ENCODE measurements at regions not wholly inside any gene's neighbourhood (a gene's known extent, or its start where the extent isn't known, plus 50 kb on each side); places are given as distances from the start of the nearest gene placed in this dataset.

DNA sequence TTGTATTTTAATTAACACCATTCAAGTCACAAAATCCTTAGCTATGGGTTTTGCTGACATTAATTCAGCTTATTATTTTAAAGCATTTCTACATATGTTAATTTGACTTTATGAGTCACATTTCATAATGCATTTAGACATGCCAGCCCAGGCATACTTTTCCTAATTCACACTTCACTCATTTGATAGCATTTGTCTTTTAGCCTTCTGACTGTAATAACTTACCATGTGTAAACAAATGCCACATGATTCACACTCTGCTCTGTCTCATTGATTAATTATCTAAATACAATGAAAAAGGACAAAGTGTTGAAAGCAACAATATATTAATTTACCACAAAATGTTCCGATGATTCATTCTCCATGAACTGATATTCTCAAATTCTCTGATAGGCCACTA is 927.8 kb upstream of the EPHA6 start:
- H3K4me1 ChIP-seq (ENCODE audit: control insufficient read depth, insufficient read depth, low read length) = no peaks in the 10 kb centered on the region
- POLR2A ChIA-PET = no interaction called here
- no peaks in the 10 kb centered on the region for H3K9me3 ChIP-seq (ENCODE audit: control insufficient read depth, insufficient read depth, low read depth, low read length)
- no peaks in the 10 kb centered on the region for H3K36me3 ChIP-seq (ENCODE audit: control insufficient read depth in 2 of 2, insufficient read depth in 1 of 2, low read length in 2 of 2)
- no peak overlapping the region for H3K4me3 ChIP-seq (ENCODE audit: low read depth, low read length)
- H3K27ac ChIP-seq (ENCODE audit: extremely low read depth, low read depth, low read length) = no peak overlapping the region
- TF ChIP-seq PRDM1 (tag by site-specific recombination; IDR thresholded peaks at IDR 0.05) = no peak
- TF ChIP-seq ZSCAN23 (tag by site-specific recombination; IDR thresholded peaks at IDR 0.05) = no peak
- TF ChIP-seq ZNF175 (tag by site-specific recombination; IDR thresholded peaks at IDR 0.05) = no peak
- TF ChIP-seq, protein P1, sequence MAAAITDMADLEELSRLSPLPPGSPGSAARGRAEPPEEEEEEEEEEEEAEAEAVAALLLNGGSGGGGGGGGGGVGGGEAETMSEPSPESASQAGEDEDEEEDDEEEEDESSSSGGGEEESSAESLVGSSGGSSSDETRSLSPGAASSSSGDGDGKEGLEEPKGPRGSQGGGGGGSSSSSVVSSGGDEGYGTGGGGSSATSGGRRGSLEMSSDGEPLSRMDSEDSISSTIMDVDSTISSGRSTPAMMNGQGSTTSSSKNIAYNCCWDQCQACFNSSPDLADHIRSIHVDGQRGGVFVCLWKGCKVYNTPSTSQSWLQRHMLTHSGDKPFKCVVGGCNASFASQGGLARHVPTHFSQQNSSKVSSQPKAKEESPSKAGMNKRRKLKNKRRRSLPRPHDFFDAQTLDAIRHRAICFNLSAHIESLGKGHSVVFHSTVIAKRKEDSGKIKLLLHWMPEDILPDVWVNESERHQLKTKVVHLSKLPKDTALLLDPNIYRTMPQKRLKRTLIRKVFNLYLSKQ (tag by site-specific recombination; IDR thresholded peaks at IDR 0.05; ENCODE audit: borderline replicate concordance) = no peak
- TF ChIP-seq, protein P2, sequence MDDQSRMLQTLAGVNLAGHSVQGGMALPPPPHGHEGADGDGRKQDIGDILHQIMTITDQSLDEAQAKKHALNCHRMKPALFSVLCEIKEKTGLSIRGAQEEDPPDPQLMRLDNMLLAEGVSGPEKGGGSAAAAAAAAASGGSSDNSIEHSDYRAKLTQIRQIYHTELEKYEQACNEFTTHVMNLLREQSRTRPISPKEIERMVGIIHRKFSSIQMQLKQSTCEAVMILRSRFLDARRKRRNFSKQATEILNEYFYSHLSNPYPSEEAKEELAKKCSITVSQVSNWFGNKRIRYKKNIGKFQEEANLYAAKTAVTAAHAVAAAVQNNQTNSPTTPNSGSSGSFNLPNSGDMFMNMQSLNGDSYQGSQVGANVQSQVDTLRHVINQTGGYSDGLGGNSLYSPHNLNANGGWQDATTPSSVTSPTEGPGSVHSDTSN (CRISPR knock-in tag; IDR thresholded peaks at IDR 0.05) = no peak
- TF ChIP-seq ZNF416 (tag by site-specific recombination; IDR thresholded peaks at IDR 0.05) = no peak
- CTCF ChIA-PET = no interaction called here

DNA sequence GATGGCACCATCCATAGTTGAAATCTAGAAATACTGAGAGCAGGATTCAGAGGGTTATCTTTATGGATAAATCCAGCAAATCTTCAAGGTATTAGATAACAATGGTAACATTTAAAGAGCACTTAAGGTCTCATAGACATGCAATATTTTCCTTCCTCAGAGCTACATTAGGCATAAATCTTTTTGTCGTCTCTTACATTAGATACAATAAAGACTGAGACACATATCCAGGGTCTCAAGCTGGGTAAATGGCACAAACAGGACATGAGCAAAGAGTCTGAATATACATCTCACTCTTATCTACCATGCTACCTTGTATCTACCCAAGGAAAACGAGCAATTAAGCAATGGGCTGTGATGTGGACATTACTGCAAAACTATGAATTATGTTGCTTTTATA is 927.3 kb upstream of the EPHA6 start:
- Histone ChIP-seq H3K36me3 (ENCODE audit: control insufficient read depth in 2 of 2, insufficient read depth in 1 of 2, low read length in 2 of 2) (no peaks in the 10 kb centered on the region), H3K4me1 (ENCODE audit: control insufficient read depth, insufficient read depth, low read length) (no peaks in the 10 kb centered on the region), H3K27ac (ENCODE audit: extremely low read depth, low read depth, low read length) (no peak overlapping the region), H3K9me3 (ENCODE audit: control insufficient read depth, insufficient read depth, low read depth, low read length) (no peaks in the 10 kb centered on the region), H3K4me3 (ENCODE audit: low read depth, low read length) (no peak overlapping the region)
- TF ChIP-seq ZNF302 (tag by site-specific recombination; IDR thresholded peaks at IDR 0.05; ENCODE audit: low read depth) (no peak), GLI4 (tag by site-specific recombination; IDR thresholded peaks at IDR 0.05) (no peak), ZNF391 (tag by site-specific recombination; IDR thresholded peaks at IDR 0.05; ENCODE audit: borderline replicate concordance, low read depth) (no peak), OSR2 (tag by site-specific recombination; IDR thresholded peaks at IDR 0.05) (no peak), ZNF23 (tag by site-specific recombination; IDR thresholded peaks at IDR 0.05; ENCODE audit: borderline replicate concordance) (no peak), ZNF24 (tag by site-specific recombination; IDR thresholded peaks at IDR 0.05) (no peak)
- TF ChIP-seq, protein P3, sequence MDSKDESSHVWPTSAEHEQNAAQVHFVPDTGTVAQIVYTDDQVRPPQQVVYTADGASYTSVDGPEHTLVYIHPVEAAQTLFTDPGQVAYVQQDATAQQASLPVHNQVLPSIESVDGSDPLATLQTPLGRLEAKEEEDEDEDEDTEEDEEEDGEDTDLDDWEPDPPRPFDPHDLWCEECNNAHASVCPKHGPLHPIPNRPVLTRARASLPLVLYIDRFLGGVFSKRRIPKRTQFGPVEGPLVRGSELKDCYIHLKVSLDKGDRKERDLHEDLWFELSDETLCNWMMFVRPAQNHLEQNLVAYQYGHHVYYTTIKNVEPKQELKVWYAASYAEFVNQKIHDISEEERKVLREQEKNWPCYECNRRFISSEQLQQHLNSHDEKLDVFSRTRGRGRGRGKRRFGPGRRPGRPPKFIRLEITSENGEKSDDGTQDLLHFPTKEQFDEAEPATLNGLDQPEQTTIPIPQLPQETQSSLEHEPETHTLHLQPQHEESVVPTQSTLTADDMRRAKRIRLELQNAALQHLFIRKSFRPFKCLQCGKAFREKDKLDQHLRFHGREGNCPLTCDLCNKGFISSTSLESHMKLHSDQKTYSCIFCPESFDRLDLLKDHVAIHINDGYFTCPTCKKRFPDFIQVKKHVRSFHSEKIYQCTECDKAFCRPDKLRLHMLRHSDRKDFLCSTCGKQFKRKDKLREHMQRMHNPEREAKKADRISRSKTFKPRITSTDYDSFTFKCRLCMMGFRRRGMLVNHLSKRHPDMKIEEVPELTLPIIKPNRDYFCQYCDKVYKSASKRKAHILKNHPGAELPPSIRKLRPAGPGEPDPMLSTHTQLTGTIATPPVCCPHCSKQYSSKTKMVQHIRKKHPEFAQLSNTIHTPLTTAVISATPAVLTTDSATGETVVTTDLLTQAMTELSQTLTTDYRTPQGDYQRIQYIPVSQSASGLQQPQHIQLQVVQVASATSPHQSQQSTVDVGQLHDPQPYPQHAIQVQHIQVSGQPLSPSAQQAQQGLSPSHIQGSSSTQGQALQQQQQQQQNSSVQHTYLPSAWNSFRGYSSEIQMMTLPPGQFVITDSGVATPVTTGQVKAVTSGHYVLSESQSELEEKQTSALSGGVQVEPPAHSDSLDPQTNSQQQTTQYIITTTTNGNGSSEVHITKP (tag by site-specific recombination; IDR thresholded peaks at IDR 0.05) = no peak
- TF ChIP-seq, protein P4, sequence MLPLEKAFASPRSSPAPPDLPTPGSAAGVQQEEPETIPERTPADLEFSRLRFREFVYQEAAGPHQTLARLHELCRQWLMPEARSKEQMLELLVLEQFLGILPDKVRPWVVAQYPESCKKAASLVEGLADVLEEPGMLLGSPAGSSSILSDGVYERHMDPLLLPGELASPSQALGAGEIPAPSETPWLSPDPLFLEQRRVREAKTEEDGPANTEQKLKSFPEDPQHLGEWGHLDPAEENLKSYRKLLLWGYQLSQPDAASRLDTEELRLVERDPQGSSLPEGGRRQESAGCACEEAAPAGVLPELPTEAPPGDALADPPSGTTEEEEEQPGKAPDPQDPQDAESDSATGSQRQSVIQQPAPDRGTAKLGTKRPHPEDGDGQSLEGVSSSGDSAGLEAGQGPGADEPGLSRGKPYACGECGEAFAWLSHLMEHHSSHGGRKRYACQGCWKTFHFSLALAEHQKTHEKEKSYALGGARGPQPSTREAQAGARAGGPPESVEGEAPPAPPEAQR (tag by site-specific recombination; IDR thresholded peaks at IDR 0.05) = no peak
- TF ChIP-seq, protein P5, sequence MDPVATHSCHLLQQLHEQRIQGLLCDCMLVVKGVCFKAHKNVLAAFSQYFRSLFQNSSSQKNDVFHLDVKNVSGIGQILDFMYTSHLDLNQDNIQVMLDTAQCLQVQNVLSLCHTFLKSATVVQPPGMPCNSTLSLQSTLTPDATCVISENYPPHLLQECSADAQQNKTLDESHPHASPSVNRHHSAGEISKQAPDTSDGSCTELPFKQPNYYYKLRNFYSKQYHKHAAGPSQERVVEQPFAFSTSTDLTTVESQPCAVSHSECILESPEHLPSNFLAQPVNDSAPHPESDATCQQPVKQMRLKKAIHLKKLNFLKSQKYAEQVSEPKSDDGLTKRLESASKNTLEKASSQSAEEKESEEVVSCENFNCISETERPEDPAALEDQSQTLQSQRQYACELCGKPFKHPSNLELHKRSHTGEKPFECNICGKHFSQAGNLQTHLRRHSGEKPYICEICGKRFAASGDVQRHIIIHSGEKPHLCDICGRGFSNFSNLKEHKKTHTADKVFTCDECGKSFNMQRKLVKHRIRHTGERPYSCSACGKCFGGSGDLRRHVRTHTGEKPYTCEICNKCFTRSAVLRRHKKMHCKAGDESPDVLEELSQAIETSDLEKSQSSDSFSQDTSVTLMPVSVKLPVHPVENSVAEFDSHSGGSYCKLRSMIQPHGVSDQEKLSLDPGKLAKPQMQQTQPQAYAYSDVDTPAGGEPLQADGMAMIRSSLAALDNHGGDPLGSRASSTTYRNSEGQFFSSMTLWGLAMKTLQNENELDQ (tag by site-specific recombination; IDR thresholded peaks at IDR 0.05; ENCODE audit: low read depth) = no peak
- ChIA-PET CTCF (no interaction called here), POLR2A (no interaction called here)

Data from HEK293 (cell line).